HG02759 (cell line): ENCODE measurements at regions not wholly inside any gene's neighbourhood (a gene's known extent, or its start where the extent isn't known, plus 50 kb on each side); places are given as distances from the start of the nearest gene placed in this dataset.
A peak's percentile ranks its signal among the peaks of the same experiment; 100 is the strongest.

Experiments used
- ATAC-seq: cut with Tn5 transposase; IDR thresholded peaks from one replicate; pipeline ENCODE4 v1.9.1; 2021; ENCODE audit warnings: mild to moderate bottlenecking, moderate library complexity; ENCODE audit not compliant: unreplicated experiment

- no peak for ATAC-seq
These were observed 96.7 kb upstream of the ARAP3 start for GRCh38 chr5:141778683-141779082.

DNA sequence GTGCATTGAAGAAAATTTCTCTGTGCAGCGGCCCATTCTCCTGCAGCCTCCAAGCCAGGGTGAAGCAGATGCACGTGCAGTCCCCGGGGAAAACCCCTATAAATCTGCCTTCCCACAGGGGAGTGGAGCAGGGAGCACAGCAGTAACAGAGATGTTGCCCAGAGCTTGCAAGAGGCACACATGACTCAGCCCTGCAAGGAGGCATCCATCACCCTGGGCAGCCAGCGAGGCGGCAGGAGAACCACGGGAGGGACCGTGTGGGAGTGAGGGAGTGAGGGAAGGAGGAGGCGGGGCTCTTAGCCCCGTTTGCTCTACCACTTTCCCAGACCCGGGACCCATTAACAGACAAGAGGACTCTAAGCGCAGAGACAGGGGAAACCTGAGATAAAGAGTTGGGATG, 96.2 kb upstream of the ARAP3 start:
- no peak for ATAC-seq

- no peak for ATAC-seq
These were observed 95.7 kb upstream of the ARAP3 start for GRCh38 chr5:141777711-141778110.

DNA sequence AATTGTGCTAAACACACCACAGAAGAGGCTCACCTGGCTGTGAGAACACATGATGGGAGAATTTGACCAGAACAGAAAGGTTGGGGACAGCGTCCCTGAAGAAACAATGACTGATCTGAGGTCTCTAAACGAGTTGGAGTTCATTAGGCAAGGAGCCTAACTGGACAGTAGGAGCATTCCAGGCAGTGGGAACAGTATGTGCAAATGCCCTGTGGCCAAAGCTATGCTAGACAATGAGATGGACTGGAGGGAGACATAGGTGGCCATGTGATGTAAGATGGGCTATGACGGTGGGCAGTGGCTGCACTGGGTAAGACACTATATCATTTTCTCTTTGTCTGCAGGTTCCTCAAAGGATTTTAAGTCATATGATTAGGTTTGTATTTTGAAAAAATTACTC, 95.1 kb upstream of the ARAP3 start:
- no peak for ATAC-seq

GRCh38 chr5:141773779-141774562, 91.9 kb upstream of the ARAP3 start:
- ATAC-seq: no peak

- ATAC-seq: no peak
These were observed 90.3 kb upstream of the ARAP3 start for GRCh38 chr5:141772281-141772680.

DNA sequence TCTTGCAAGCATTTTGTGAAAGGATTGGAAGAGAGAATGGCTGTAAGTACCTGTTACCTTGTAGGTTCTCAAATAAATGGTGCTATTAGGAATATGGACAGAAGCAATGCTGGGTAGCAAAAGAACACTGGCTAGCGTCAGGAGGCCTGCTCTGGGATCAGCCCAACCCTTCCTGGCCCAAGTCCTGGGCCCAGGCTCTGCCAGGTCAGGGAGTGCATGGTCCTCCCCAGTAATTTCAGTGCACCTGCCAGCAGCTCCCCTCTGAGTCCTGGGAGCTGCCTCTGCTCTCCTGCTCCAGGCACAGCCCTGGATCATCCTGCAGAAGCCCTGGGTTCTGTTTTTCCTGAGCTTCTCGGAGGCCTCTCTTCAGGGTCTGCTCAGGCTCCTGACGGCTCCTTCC, 89.5 kb upstream of the ARAP3 start:
- ATAC-seq: no peak

- no peak for ATAC-seq
These were observed 89.0 kb upstream of the ARAP3 start for GRCh38 chr5:141771031-141771430.

GRCh38 chr5:141769671-141770070, 87.6 kb upstream of the ARAP3 start:
- ATAC-seq: no peak

DNA sequence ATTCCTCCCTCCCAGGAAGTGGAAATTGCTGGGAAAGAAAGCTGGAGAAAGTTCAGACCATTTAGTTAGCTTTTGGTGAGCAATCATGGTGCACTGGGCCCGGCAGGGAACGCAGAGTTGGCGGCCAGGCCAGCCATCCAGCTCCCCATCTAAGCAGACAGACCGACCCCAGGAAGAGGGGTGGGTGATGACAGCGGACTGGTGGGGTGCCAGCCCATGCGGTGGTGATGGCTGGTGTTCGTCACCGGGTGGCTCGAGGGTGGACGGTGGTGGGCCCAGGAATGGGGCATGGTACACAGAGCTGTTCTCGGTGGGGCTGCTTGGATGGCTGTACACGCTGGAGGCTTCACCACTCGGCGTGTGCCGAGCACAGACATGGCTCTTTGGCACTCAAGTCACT, 85.6 kb upstream of the ARAP3 start:
- no peak for ATAC-seq

GRCh38 chr5:141765896-141766551, 84.0 kb upstream of the ARAP3 start:
- no peak for ATAC-seq

DNA sequence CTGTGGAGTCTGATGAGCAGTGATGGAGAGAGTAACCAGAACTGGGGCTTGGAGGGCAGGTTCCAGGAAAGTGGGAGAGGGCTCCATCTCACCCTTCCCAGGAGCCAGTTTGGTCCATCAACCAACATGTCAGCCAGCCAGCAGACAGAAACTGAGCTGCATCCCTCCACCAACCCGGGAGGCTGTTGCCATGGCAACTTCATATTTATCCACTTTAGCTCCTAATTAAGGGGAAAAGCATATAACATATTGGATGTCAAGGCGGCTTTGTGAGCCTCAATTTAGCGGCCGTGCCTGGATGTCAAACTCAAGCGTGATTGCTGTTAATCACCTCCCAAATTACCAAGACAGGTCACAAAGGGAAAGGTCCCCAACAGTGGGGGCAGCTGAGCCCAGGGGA, 81.5 kb upstream of the ARAP3 start:
- no peak for ATAC-seq

DNA sequence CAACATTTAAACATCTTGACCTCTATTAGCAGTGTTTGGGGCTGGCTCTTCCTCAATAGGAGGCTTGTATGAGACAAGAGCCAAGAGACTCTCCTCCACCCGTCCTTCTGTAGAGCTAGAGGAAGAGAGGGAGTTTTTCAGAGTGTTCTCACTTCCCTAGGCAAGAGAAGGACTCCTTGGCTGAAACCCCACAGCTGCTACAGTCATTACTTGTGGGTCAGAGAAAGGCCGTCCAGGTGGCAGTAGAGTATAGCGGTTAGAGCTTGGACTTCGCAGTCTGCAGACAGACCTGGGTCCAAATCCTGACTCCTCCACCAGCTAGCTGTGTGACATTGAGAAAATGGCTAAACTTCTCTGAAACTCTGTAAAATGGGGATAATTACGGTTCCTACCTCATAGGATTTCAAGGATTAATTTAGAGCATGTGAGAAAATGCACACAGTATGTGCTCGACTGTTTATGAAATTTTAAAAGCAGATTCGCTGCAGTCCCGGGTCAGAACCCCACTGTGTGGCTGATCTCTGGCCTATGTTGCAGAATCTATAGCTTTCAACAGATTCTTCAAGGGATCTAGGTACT, 80.8 kb upstream of the ARAP3 start:
- peak; percentile 60 for ATAC-seq

DNA sequence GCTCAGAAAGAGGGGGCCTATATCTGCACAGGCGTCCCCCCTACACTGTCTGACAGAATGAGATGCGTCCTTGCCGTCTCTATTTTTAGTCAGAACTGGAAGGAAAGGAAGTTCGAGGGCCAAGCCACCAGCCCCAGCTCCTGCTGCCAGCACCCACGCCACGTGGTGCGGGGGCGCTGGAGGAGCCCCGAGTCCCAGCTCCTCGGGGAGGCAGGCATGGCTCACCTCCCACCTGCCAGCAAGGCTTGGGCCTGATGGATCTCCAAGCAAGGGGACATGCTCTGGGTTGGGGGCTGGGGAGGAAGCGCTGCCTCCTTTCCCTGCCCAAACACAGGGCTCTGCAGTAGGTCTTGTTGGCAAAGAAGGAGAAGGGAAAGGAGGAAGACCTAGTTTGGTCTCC, 80.3 kb upstream of the ARAP3 start:
- ATAC-seq: no peak

DNA sequence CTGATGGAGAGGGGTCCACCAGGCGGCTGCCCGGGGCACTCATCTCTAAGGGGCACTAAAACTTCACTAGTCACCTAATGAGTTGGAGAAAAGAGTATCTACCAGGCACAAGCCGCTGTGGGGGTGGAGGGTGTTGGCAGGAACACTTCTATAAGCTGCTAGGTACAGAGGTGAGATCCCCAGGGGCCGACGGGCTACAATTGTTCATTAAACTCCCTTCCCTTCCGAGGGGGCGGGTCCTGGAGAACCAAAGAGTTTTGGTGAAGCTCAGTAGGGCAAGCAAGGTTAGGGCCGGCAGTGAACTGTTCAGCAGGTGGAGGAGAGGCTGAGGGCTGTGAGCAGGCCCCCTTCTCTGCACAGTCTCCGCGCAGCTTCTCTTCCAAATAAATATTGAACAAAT, 78.7 kb upstream of the ARAP3 start:
- ATAC-seq: no peak

- ATAC-seq: no peak
These were observed 78.2 kb upstream of the ARAP3 start for GRCh38 chr5:141760193-141760592.

DNA sequence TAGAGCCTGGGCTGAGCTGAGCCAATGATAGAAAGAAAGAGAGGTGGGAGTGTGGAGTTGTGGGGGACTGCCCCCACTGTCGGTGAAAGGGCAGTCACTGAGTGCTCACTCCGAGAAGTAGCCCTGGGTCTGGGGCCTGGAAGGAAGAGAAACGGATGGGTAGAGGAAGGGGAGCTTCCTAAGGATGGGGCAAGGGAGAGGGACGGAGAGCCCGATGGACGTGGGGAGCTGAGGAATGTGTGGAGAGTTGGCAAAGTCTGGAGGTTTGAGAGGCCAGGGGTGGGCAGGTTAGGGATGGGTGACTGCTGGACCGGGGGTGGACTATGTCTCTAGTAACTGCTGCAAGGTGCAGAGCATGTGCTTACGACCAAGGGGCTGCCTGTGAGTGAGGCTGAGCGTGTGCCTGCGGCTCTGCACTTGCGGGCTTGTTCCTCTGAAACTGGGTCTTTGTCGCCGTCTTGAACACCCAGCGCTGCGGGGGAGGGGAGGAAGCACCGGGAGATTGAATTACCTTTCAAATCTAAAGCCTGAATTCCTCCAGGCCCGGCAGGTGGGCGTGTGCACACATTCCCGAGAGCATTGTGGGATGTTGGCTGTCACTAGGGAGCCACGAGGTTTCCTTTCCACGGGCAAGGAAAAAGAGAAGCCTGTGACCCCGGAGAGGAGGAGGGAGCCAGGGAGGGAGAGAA, 76.4 kb upstream of the ARAP3 start:
- ATAC-seq: no peak

DNA sequence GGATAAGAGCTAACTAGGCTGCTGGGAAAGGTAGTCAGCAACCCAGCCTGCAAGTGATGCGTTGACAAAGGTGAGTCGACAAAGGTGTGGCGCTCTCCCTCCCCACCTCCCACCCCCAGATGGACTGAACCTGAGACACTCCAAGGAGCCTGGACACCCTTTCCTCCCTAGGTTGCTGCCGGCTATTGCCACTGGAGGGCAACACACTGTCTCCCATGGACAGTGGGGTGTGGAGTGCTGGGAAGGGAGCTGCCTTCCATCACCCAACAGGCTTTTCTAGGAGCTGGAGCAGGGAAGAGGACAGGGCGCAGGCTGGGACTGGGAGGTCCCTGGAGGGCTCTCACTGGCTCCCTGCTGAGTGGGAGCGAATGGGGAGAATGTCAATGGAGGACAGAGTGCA, 75.4 kb upstream of the ARAP3 start:
- ATAC-seq: no peak

GRCh38 chr5:141756196-141756595, 74.2 kb upstream of the ARAP3 start:
- no peak for ATAC-seq

GRCh38 chr5:141753971-141754713, 72.1 kb upstream of the ARAP3 start:
- ATAC-seq: no peak
